ENCODE measurements at regions not wholly inside any gene's neighbourhood (a gene's known extent, or its start where the extent isn't known, plus 50 kb on each side); places are given as distances from the start of the nearest gene placed in this dataset.

- Histone ChIP-seq H3K9me3 (ENCODE audit: low read length) (no peaks in the 10 kb centered on the region), H3K36me3 (ENCODE audit: insufficient read depth, low read length) (no peaks in the 10 kb centered on the region), H3K4me3 (ENCODE audit: low read length) (no peak overlapping the region), H3K4me1 (ENCODE audit: insufficient read depth, low read length) (no peaks in the 10 kb centered on the region), H3K27ac (ENCODE audit: low read depth, low read length) (no peak overlapping the region), H3K27me3 (ENCODE audit: insufficient read depth, low read length, poor library complexity, severe bottlenecking) (no peaks in the 10 kb centered on the region)
- peaks cover 12 to 34% of the 10 kb centered on the region in 2 donors for H3K27me3 Mint-ChIP-seq
- no peak overlapping the region for H3K27ac Mint-ChIP-seq
- peaks cover 0 to 3% (median 0%) of the 10 kb centered on the region in 5 donors for H3K9me3 Mint-ChIP-seq
- POLR2A ChIA-PET, result no interaction called here
- no peaks in the 10 kb centered on the region for H3K36me3 Mint-ChIP-seq
- no peaks in the 10 kb centered on the region for H3K4me1 Mint-ChIP-seq
- H3K4me3 Mint-ChIP-seq, result no peak overlapping the region
- CTCF ChIA-PET, result interaction anchor here (0.8 kb wide), 1 partner anchor 8 kb away, joined by 3 read pairs; no protein-coding TSS in a partner anchor
- no peak for DNase-seq
These were observed 50.5 kb upstream of the BMP6 start for GRCh38 chr6:7675353-7675945.
